Glutamatergic neuron (in vitro differentiated cells): ENCODE measurements at regions not wholly inside any gene's neighbourhood (a gene's known extent, or its start where the extent isn't known, plus 50 kb on each side); places are given as distances from the start of the nearest gene placed in this dataset.
A peak's percentile ranks its signal among the peaks of the same experiment; 100 is the strongest.
"Not testable (repeated sequence)": the region's sequence is repeated elsewhere in the genome, so short reads cannot be mapped to it uniquely, and the experiment has no call there.

Experiments
- DNase-seq: peaks from one replicate; pipeline ENCODE4 v3.0.0; 2022
- H3K27ac Mint-ChIP-seq: one replicate; pipeline ENCODE4 v1.8.0; 2020; ENCODE audit warnings: mild to moderate bottlenecking, mixed read lengths, inconsistent platforms; ENCODE audit not compliant: unreplicated experiment
- H3K27me3 Mint-ChIP-seq: one replicate; pipeline ENCODE4 v1.8.0; 2020; ENCODE audit warnings: mild to moderate bottlenecking, moderate library complexity, mixed read lengths, inconsistent platforms; ENCODE audit not compliant: unreplicated experiment
- H3K36me3 Mint-ChIP-seq: one replicate; pipeline ENCODE4 v1.8.0; 2020; ENCODE audit warnings: mild to moderate bottlenecking, mixed read lengths, inconsistent platforms; ENCODE audit not compliant: unreplicated experiment
- H3K4me1 Mint-ChIP-seq: one replicate; pipeline ENCODE4 v1.8.0; 2020; ENCODE audit warnings: mild to moderate bottlenecking, low read depth, mixed read lengths, inconsistent platforms; ENCODE audit not compliant: unreplicated experiment
- H3K4me3 Mint-ChIP-seq: one replicate; pipeline ENCODE4 v1.8.0; 2020; ENCODE audit warnings: mild to moderate bottlenecking, mixed read lengths, inconsistent platforms; ENCODE audit not compliant: unreplicated experiment
- H3K9me3 Mint-ChIP-seq: one replicate; pipeline ENCODE4 v1.8.0; 2020; ENCODE audit warnings: mild to moderate bottlenecking, moderate library complexity, mixed read lengths, inconsistent platforms; ENCODE audit not compliant: unreplicated experiment
- TF ChIP-seq, protein P1 (sequence below): fragments of 200-600 bp; sonication (generic); IDR thresholded peaks from one replicate; pipeline ENCODE4 v1.5.0; 2021; ENCODE audit not compliant: partially characterized antibody, unreplicated experiment

DNA sequence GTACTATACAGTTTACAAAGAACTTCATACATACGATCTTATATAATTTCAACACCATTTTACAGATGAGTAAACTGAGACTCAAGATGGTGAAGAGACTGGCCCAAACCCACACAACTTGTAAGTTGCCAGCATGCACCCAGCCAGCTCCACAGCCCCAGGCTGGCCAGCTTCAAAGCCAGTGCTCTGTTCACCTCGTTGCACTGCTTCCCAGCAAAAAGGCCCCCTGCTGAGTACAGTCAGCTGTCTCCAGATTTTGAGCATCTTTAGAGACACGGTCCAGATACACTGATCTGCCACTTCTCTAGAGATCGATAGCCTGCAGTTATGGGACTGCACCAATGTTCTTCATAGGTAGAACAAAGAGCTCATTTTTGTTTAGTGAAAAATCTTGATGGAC lies 257.2 kb upstream of the CHAC2 start:
- Mint-ChIP-seq H3K4me1 (peaks cover 19% of the 10 kb centered on the region), H3K36me3 (peaks cover 4% of the 10 kb centered on the region), H3K27ac (peak overlapping the region; percentile 92), H3K27me3 (no peaks in the 10 kb centered on the region), H3K9me3 (peaks cover 9% of the 10 kb centered on the region), H3K4me3 (peak overlapping the region; percentile 3)
- DNase-seq = peak; percentile 57
- TF ChIP-seq, protein P1, sequence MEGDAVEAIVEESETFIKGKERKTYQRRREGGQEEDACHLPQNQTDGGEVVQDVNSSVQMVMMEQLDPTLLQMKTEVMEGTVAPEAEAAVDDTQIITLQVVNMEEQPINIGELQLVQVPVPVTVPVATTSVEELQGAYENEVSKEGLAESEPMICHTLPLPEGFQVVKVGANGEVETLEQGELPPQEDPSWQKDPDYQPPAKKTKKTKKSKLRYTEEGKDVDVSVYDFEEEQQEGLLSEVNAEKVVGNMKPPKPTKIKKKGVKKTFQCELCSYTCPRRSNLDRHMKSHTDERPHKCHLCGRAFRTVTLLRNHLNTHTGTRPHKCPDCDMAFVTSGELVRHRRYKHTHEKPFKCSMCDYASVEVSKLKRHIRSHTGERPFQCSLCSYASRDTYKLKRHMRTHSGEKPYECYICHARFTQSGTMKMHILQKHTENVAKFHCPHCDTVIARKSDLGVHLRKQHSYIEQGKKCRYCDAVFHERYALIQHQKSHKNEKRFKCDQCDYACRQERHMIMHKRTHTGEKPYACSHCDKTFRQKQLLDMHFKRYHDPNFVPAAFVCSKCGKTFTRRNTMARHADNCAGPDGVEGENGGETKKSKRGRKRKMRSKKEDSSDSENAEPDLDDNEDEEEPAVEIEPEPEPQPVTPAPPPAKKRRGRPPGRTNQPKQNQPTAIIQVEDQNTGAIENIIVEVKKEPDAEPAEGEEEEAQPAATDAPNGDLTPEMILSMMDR = no peak

DNA sequence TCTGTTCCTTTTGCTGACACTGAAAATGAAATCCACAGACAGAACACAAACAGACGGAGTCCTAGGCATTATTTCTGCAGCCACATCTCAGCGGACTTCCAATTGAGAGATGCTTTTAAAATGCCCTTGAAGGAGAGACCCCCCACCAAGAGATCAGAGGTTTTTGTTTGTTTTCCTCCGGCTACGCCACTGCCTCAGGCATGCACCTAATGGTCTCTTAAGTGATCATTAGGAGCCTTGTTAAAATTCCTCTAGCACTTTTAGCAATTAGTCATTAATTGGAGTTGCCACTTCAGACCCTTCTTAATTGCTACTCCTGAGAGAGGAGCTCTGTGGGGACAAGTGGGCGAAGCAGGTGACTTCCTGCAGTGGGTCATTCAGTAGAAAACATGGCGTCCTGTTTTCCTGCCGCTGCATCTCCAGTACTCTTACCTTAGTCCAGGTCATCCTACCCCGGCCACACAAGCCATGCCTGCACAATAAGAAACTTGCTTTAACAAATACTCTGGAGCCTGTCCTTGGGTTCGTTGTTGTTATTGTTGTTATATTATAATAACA lies 257.7 kb upstream of the CHAC2 start:
- TF ChIP-seq, protein P1 = no peak
- DNase-seq = peak; percentile 47
- Mint-ChIP-seq H3K4me3 (peak overlapping the region; percentile 20), H3K36me3 (peaks cover 4% of the 10 kb centered on the region), H3K27me3 (no peaks in the 10 kb centered on the region), H3K9me3 (peaks cover 9% of the 10 kb centered on the region), H3K27ac (peak overlapping the region; percentile 84), H3K4me1 (peaks cover 19% of the 10 kb centered on the region)

DNA sequence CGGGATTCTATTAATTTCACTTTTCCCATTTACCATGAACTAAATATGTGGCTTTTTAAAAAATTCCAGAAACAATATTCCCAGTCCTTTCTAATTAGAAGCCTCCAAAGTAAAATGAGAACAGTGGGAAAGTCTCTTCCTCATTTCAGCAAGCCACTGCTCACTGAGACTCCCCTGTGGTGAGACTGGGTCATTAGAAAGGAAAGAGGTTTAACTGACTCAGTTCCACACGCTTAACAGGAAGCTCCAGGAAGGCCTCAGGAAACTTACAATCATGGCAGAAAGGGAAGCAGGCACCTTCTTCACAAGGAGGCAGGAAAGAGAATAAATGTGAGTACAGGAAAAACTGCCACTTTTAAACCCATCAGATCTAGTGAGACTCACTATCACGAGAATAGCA lies 258.9 kb upstream of the CHAC2 start:
- DNase-seq = no peak
- H3K4me1 Mint-ChIP-seq = peaks cover 19% of the 10 kb centered on the region
- H3K4me3 Mint-ChIP-seq = no peak overlapping the region
- peaks cover 9% of the 10 kb centered on the region for H3K9me3 Mint-ChIP-seq
- peak overlapping the region; percentile 59 for H3K27ac Mint-ChIP-seq
- TF ChIP-seq, protein P1 = no peak
- H3K27me3 Mint-ChIP-seq = no peaks in the 10 kb centered on the region
- peaks cover 4% of the 10 kb centered on the region for H3K36me3 Mint-ChIP-seq

DNA sequence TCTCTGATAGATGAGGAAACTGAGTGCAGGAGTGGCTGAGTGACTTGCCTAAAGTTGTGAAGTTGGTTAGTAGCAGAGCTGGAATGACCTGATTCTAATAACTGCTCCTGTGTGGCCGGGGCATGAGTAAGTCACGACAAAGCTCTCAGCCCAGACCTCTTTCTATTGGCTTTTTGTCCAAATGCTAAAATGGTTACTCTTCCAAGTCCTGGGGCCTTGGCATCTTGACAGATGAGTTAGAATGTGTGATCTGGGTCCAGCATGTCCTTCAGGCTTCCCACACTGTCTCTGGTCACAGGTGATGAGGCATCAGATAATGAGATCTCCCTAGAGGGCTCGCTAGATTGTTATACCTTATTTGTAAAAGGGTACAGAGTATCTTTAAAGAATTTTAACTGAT lies 260.5 kb upstream of the CHAC2 start:
- not testable (repeated sequence) for H3K9me3 Mint-ChIP-seq, H3K4me3 Mint-ChIP-seq, H3K27ac Mint-ChIP-seq, H3K36me3 Mint-ChIP-seq, H3K27me3 Mint-ChIP-seq, DNase-seq
- peaks cover 19% of the 10 kb centered on the region for H3K4me1 Mint-ChIP-seq

DNA sequence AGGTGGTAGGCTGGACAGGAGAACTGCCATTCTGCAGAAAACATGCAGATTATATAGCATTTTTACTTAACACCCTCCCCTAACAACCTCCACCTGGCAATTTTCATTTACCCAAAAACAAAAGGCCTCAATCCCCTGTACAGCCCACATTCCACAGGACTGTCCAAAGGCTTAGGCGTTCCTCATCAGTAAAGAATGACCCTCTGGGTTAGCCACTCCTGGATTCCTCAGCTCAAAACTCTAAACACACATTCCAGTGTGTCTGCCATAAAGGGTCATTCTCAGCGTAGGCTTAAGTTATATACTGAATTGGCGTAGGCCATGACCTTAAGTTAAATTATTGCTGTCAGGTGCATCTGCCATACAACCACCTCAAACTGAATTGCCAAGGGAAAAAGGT lies 261.8 kb upstream of the CHAC2 start:
- H3K27ac Mint-ChIP-seq = no peak overlapping the region
- DNase-seq = no peak
- H3K4me3 Mint-ChIP-seq = no peak overlapping the region
- TF ChIP-seq, protein P1 = no peak
- no peaks in the 10 kb centered on the region for H3K27me3 Mint-ChIP-seq
- peaks cover 4% of the 10 kb centered on the region for H3K36me3 Mint-ChIP-seq
- peaks cover 18% of the 10 kb centered on the region for H3K4me1 Mint-ChIP-seq
- peaks cover 9% of the 10 kb centered on the region for H3K9me3 Mint-ChIP-seq
